Endothelial cell of hepatic sinusoid (primary cell): ENCODE measurements at regions not wholly inside any gene's neighbourhood (a gene's known extent, or its start where the extent isn't known, plus 50 kb on each side); places are given as distances from the start of the nearest gene placed in this dataset.

Source experiments
- in situ Hi-C: cut with HindIII; loops from 2 replicates; pipeline ENCODE4 v1.10.0; 2017; ENCODE audit warnings: low sequenced_read_pairs

GRCh38 chr1:229114315-229114714 lies 156.6 kb upstream of the RAB4A start:
- in situ Hi-C loops, result loop anchor here (5.0 kb wide), 1 partner anchor 33 kb away; no protein-coding TSS in a partner anchor

- in situ Hi-C loops, result loop anchor here (5.0 kb wide), 1 partner anchor 32 kb away; no protein-coding TSS in a partner anchor
Observed at GRCh38 chr1:229114850-229115365, 156.0 kb upstream of the RAB4A start.

GRCh38 chr1:229116114-229116513 lies 154.8 kb upstream of the RAB4A start:
- in situ Hi-C loops, result no loop called here

- in situ Hi-C loops, result no loop called here
Observed at GRCh38 chr1:229117664-229118300, 153.1 kb upstream of the RAB4A start.

DNA sequence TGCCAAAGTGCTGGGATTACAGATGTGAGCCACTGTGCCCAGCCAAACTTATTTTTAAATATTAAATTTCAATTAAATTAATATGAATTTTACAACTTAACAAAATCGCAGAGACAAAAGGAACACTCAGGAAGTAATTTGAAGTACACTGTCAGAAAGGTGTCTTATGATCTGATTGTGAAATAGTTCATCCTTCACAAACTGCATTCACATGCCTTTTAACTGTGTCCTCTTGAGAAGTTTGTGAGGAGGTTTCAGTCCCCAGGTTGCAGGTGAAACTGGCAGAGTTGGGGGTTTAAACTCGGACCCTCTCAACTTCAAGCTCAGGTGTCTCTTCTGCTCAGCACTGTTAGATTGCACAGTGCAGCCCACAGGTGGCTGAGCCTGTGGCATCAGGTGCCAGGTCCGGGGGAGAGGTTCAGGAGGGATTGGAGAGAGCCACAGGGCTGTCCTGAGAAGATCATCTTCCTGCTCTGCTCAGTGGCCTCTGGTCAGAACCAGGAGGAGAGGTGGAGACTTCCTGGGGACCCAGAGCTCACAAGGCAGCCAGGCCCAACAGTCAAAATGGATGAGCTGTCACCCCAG lies 152.3 kb upstream of the RAB4A start:
- in situ Hi-C loops, result no loop called here

- in situ Hi-C loops, result no loop called here
Observed at GRCh38 chr1:229119161-229119560, 151.8 kb upstream of the RAB4A start.

- in situ Hi-C loops, result no loop called here
Observed at GRCh38 chr1:229119876-229120275, 151.0 kb upstream of the RAB4A start.

GRCh38 chr1:229121845-229122436 lies 149.0 kb upstream of the RAB4A start:
- in situ Hi-C loops, result no loop called here

DNA sequence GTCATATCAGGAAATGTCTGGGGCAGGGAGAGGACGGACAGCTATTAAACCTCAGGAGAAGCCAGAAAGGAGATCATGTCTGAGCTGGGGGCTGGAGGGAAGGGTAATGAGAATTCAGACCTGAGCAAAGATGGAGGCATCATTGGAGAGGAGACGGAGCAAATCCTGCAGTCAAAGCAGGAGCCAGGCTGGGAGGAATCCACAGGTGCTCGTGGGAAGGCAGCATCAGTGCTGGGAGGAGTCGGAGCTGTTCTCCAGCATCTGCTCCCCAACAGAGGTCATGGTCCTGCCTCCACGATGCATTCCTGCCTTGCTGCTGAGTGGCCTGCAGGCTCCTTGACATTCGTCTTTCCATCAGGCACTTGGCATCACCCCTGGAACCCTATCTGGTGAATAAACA lies 148.3 kb upstream of the RAB4A start:
- in situ Hi-C loops, result no loop called here

DNA sequence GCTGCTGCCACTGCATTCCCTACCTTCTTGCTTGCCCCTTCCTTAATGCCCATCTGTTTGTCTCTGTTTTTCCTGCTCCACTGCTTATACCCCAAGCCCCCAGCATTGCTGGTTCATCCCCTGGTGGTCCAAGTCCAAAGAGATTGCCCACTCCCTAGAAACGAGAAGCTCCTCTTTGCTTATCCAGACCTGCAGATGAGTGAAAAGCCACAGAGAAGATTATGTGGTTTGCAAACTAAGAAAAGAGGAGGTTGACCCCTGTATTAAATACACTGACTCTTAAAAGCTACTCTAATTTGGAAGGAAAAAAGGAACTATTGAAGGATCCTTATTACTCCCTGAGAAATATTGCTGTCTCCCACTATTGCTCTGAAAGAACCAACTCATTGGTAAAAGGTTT lies 146.8 kb upstream of the RAB4A start:
- in situ Hi-C loops, result no loop called here

- in situ Hi-C loops, result no loop called here
Observed at GRCh38 chr1:229124520-229125124, 146.3 kb upstream of the RAB4A start.

GRCh38 chr1:229127301-229127700 lies 143.6 kb upstream of the RAB4A start:
- in situ Hi-C loops, result no loop called here

DNA sequence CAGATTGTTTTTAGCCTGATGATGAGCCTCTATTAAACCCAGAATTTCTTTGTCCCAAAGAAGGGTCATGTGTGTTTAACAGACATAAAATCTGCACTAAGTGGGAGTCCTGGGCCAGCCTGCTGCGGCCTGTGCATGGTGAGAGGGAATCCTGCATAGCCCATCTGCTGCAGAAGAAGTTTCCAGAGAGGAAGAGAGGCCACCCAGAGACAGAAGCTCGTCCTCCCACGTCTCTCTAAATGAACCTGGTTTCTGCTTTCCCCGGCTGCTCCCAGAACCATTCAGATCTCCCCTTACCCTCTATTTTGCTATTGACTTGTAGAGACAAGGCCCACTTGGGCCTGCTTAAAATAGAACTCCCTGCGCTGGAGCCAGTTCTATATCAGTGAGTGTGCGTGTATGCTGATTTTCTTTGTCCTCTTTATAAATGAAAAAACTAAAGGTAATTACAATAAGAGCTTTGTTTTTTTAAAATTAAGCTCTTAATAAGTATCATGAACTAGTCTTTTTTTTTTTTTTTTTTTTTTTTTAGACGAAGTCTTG lies 142.8 kb upstream of the RAB4A start:
- in situ Hi-C loops, result no loop called here

GRCh38 chr1:229129301-229130027 lies 141.4 kb upstream of the RAB4A start:
- in situ Hi-C loops, result no loop called here

GRCh38 chr1:229130028-229130668 lies 140.8 kb upstream of the RAB4A start:
- in situ Hi-C loops, result no loop called here

- in situ Hi-C loops, result no loop called here
Observed at GRCh38 chr1:229131243-229132105, 139.4 kb upstream of the RAB4A start.

DNA sequence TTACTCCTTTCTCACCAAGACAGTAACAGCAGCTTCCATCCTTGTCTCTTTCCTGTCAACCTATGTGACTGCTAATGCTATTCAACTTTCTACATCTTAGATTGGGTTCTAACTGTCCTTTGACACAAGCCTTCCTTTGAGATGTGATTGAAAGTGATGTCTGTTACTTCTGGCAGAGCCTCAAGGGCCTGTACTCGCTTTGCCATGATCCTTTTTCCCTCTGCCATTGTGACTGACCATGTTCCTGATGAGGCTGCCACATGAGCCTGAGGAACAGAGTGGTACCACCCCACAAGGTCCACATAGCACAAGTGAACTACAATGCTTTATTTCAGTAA lies 138.8 kb upstream of the RAB4A start:
- in situ Hi-C loops, result no loop called here

GRCh38 chr1:229132706-229133105 lies 138.2 kb upstream of the RAB4A start:
- in situ Hi-C loops, result no loop called here

GRCh38 chr1:229133151-229133550 lies 137.8 kb upstream of the RAB4A start:
- in situ Hi-C loops, result no loop called here

- in situ Hi-C loops, result no loop called here
Observed at GRCh38 chr1:229133811-229134210, 137.1 kb upstream of the RAB4A start.
